IPS DF 6.9 (cell line): ENCODE measurements at regions not wholly inside any gene's neighbourhood (a gene's known extent, or its start where the extent isn't known, plus 50 kb on each side); places are given as distances from the start of the nearest gene placed in this dataset.

Experiments used
- DNase-seq: peaks from one replicate; pipeline ENCODE4 v3.0.0-alpha.2; 2013; ENCODE audit warnings: low read depth, low spot score
- H3K27ac ChIP-seq: one replicate; pipeline ENCODE4 v1.5.1; 2013; ENCODE audit warnings: low read length, control low read depth
- H3K27me3 ChIP-seq: 2 replicates; pipeline ENCODE4 v1.6.1; 2013; ENCODE audit warnings: mild to moderate bottlenecking, low read length; ENCODE audit not compliant: control insufficient read depth, insufficient read depth
- H3K36me3 ChIP-seq: 2 replicates; pipeline ENCODE4 v1.6.1; 2013; ENCODE audit warnings: low read length; ENCODE audit not compliant: control insufficient read depth, insufficient read depth
- H3K4me1 ChIP-seq: 2 replicates; pipeline ENCODE4 v1.6.1; 2013; ENCODE audit warnings: low read length; ENCODE audit not compliant: control insufficient read depth, insufficient read depth
- H3K4me3 ChIP-seq: 2 replicates; pipeline ENCODE4 v1.5.1; 2013; ENCODE audit warnings: mild to moderate bottlenecking, low read length
- H3K9me3 ChIP-seq: 2 replicates; pipeline ENCODE4 v1.6.1; 2013; ENCODE audit warnings: low read length, inconsistent platforms; ENCODE audit not compliant: control insufficient read depth, insufficient read depth
- WGBS: extraction: QIAGEN DNeasy Blood & Tissue Kit; methylation state at CpG from one replicate; pipeline ENCODE4 v1.1.7; 2013; ENCODE audit warnings: mixed read lengths, missing lambda C conversion rate; ENCODE audit not compliant: insufficient read length, insufficient coverage; 5-methylcytosine and 5-hydroxymethylcytosine counted together

DNA sequence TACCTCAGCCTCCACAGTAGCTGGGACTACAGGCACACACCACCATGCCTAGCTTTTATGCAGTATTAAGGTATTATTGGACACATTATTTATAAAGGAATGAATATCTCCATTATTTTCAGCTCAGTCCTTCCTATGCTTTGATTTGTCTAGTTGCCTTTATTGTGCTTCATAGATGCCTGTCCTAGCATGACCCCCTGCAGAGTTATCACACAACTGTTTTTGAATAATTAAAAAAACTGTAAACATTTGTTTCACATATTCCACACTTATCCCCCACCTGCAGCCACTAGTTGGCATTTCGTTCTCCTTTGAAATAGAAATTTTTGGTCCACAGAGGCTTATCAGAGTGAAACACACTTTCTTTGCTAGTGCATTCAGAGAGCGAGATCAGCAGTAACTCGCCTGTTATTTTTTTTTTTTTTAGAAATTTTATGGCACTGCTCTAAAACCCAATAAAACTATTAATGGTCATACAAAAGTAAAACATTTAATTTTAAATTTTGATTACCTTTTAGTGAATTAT is 151.8 kb upstream of the RASA1 start:
- Histone ChIP-seq H3K27ac (no peak overlapping the region), H3K36me3 (no peaks in the 10 kb centered on the region), H3K4me1 (no peaks in the 10 kb centered on the region), H3K4me3 (no peak overlapping the region), H3K27me3 (no peaks in the 10 kb centered on the region), H3K9me3 (no peaks in the 10 kb centered on the region)
- WGBS = no CpG with 5 or more reads among the region's 3 CpGs
- DNase-seq = no peak

DNA sequence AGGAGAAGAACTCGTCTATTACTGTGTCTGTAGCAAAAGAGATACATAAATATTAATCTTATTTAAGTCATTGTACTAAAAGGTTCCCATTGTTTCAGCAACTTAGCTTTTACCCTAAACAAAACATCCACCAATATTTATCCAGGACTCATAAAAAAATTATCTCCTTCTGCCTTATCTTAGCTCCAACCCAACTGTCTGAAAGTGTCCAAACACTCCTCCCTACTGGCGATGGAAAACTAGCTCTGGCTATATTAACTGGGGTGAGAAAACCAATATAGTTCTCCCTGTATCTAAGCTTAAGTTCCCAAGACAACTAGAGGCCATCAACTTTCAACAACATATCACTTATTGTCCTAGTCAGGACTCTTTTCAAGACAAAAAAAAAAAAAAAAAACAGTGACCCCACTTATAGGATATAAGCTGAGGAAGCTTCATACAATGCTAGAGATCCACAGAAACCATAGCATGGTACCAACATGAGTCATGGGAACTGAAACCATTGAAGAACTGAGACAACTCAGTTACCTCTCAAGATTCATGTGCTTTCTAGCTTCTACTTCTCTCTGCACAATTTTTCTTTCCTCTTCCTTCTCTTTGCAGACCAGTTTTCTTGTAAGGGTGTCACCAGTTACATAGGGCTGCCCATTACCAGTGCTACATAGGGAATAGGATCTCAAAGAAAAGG is 150.7 kb upstream of the RASA1 start:
- Histone ChIP-seq H3K27ac (no peak overlapping the region), H3K36me3 (no peaks in the 10 kb centered on the region), H3K27me3 (no peaks in the 10 kb centered on the region), H3K4me1 (no peaks in the 10 kb centered on the region), H3K9me3 (no peaks in the 10 kb centered on the region), H3K4me3 (no peak overlapping the region)
- WGBS = no CpG with 5 or more reads among the region's 2 CpGs
- no peak for DNase-seq

DNA sequence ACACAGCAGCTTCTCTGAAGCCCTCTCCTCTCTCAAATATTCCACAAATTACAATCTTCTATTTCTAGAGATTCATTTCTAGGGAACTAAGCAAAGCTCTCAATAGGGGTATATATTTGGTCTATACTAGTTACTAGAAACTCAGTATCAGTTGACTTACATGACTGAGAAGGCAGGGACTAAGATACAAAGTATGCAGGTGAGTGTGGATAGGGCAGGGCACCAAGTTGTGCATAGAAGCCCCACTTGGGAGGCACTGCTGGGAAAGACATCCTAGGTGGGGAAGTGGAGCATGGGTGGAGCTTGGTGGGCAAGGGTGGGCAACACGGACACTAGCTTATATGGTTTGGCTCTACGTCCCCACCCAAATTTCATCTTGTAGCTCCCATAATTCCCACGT is 148.1 kb upstream of the RASA1 start:
- no peak for DNase-seq
- Histone ChIP-seq H3K27ac (no peak overlapping the region), H3K9me3 (no peaks in the 10 kb centered on the region), H3K27me3 (no peaks in the 10 kb centered on the region), H3K36me3 (no peaks in the 10 kb centered on the region), H3K4me3 (no peak overlapping the region), H3K4me1 (peaks cover 1% of the 10 kb centered on the region; the same call in 1 of the 2 replicates)
- WGBS = no CpG with 5 or more reads among the region's 3 CpGs

DNA sequence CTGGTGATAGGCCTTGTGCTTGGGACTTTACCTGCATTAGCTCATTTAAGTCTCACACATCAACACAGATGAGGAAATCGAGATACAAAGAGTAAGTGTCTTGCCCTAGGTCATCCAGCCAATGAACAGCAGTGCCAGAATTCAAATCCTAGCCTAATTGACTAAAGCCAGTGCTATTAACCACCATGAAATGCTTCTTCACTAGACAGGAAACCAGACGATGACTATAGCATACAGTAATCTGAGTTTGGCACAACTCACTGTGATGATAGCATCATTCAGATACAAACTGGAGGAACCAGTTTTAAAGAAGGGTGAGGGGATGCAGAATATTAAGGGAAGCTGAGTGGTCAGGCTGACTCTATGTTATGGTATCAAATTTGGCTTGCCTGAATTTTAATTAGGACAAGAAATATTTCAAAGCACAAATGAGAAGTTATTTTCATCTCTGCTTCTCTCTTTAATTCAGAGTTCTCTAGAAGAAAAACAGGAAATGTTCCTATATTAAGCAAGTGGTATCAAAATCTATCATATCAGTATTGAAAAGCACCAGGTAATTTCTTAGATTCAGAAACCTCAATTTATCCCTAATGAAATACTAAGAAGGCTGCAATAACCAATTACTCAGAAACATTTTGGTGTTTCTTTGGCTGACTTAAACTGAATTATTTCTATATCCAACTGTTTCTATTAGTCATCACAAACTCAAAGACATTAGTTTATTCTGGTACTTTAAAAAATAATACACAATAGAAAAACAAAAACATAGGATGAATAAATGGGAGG is 147.0 kb upstream of the RASA1 start:
- no peak for DNase-seq
- H3K27ac ChIP-seq = no peak overlapping the region

DNA sequence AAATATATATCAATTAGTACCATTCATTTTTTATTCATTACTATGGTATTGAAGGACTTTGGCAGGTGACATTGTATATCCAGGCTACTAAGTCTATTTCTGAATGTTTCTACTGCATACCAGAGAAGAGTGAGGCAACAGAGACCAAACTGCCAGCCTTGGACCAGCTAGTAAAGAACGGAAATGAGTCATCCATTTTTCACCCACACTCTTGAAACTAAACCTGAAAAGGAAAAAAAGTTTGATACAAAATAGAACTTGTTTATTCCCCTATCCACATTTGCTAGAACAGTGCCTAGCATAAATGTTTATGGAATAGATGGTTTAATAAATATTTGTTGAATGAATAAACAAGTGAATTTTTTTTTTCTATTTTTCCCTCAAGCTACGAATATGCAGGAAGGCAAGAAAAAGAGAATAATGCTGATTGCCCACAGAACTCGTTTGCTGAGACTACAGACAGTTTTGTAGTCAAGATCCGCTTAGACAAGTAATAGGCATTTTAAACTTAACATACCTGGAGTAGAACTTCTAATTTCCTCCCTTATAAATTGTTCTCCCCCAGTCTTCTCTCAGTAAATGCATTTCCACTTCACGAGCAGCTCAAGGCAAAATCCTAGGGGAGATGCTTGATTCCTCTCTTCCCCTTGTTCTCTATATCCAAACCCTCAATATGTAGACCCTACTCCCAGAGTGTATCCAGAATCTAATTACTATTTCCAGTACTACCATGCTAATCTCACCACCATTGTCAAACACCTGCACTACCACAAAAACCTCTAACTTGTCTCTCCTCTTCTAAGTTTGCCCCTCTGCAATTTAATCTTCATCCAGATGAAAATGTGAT is 146.2 kb upstream of the RASA1 start:
- Histone ChIP-seq H3K27ac (no peak overlapping the region), H3K9me3 (no peaks in the 10 kb centered on the region), H3K4me3 (no peak overlapping the region), H3K4me1 (peaks cover 1% of the 10 kb centered on the region; the same call in 1 of the 2 replicates), H3K27me3 (no peaks in the 10 kb centered on the region), H3K36me3 (no peaks in the 10 kb centered on the region)
- DNase-seq = no peak
- no CpG with 5 or more reads among the region's 5 CpGs for WGBS

More for the DNA sequence above, 147.0 kb upstream of the RASA1 start:
- no peak overlapping the region for H3K4me3 ChIP-seq
- H3K36me3 ChIP-seq = no peaks in the 10 kb centered on the region
- H3K27me3 ChIP-seq = no peaks in the 10 kb centered on the region
- H3K4me1 ChIP-seq = peaks cover 1% of the 10 kb centered on the region; the same call in 1 of the 2 replicates
- no peaks in the 10 kb centered on the region for H3K9me3 ChIP-seq
- WGBS = no CpG with 5 or more reads among the region's 2 CpGs

DNA sequence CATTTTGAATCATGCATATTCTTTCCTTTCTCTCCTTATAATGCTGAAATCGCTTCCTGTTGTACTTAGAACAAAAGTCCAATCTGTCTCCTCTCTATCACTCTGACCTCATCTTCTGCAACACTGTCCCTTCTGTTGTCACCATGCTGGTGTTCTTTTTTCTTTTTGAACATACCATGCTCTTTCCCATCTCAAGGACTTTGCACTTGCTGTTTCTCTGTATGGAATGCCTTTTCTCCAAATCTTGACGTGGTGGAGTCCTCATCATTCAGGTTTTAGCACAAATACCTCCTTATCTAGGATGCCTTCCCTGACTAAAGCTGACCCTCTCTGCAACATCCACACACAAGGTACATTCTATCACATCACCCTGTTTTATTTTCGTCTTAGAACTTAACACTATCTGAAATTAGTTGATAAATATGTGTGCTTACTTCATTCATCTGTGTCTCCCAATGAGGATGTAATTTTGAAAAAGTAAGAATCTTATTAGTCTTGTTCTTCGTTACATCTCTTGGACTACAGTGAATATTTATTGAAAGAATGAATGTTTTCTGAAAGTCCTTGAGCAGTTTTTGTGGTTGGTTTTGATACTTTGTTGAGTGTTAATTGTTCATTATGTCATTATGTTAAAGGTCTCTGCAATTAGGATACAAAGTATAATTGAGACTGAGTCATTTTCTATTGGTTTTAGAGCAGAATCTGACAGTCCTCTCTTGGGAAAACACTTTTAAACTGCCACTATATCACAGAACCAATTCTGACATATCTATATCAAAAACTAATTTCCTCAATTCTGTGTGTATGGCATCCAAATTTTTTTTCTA is 145.3 kb upstream of the RASA1 start:
- no peaks in the 10 kb centered on the region for H3K9me3 ChIP-seq
- no peak overlapping the region for H3K27ac ChIP-seq
- no peak overlapping the region for H3K4me3 ChIP-seq
- no CpG with 5 or more reads among the region's 4 CpGs for WGBS
- no peaks in the 10 kb centered on the region for H3K36me3 ChIP-seq
- no peak for DNase-seq
- H3K4me1 ChIP-seq = peaks cover 1% of the 10 kb centered on the region; the same call in 1 of the 2 replicates
- no peaks in the 10 kb centered on the region for H3K27me3 ChIP-seq

DNA sequence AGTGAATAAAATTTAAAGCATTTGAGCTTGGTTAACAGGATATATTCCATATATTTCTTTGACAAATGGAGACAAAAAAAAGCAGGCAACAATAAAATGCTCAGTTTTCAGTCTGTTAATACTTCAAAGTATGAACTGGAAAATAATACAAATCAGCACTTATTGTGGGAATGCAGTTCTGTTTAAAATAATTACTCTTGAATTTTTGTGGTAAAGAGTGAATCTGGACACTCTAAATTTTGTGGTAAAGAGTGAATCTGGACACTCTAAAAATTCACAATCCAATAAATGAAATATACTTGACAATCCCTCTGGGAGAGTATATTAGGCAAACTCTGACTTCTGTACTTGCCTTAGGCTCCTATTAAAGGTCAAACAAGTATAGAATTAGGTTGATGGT is 141.9 kb upstream of the RASA1 start:
- H3K4me1 ChIP-seq = peaks cover 1% of the 10 kb centered on the region; the same call in 1 of the 2 replicates
- no peak overlapping the region for H3K27ac ChIP-seq
- H3K4me3 ChIP-seq = no peak overlapping the region
- no peaks in the 10 kb centered on the region for H3K36me3 ChIP-seq
- no peaks in the 10 kb centered on the region for H3K27me3 ChIP-seq
- H3K9me3 ChIP-seq = no peaks in the 10 kb centered on the region
- DNase-seq = no peak

DNA sequence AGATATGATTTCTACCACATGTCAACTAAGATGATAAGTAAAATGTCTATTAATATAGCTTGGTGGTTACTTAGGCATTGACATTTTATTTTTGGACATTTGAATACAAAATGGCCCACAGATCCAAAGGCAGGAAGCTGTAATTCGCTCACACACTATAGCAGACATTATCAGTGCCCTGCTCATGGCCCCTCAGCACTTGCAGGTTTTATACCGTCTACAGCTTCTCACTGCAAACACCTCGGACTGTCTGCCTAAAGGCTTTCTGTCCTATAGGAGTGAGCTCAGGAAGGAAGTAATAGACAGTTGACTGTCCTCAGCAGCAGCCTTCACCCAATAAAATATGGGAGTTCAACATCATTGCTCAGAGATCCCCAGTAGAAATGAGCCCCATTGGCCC is 140.8 kb upstream of the RASA1 start:
- Histone ChIP-seq H3K27ac (no peak overlapping the region), H3K36me3 (no peaks in the 10 kb centered on the region), H3K4me1 (peaks cover 1% of the 10 kb centered on the region; the same call in 1 of the 2 replicates), H3K27me3 (no peaks in the 10 kb centered on the region), H3K9me3 (no peaks in the 10 kb centered on the region), H3K4me3 (no peak overlapping the region)
- no CpG with 5 or more reads among the region's 3 CpGs for WGBS
- no peak for DNase-seq

DNA sequence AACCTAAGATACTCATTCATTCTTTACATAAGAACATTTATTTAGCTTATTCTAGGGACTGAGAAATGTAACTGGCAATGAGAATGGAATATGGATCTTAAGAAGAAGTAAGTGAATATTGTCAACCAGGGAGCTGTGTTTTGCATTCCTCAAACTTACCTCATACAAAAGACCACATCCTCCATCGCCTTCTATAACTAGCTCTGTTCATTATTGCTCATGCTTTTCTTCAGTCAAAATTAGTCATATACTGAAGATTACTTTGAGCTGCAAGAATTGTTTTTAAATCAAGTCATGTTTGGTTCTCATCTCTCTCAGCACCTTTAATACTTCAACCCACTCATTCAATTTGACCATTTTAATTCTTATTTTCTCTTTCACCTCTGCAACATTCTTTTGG is 140.3 kb upstream of the RASA1 start:
- Histone ChIP-seq H3K9me3 (no peaks in the 10 kb centered on the region), H3K4me3 (no peak overlapping the region), H3K27ac (no peak overlapping the region), H3K36me3 (no peaks in the 10 kb centered on the region), H3K4me1 (no peaks in the 10 kb centered on the region), H3K27me3 (no peaks in the 10 kb centered on the region)
- no CpG with 5 or more reads among the region's 1 CpG for WGBS
- DNase-seq = no peak
